ENCODE measurements at regions not wholly inside any gene's neighbourhood (a gene's known extent, or its start where the extent isn't known, plus 50 kb on each side); places are given as distances from the start of the nearest gene placed in this dataset.
"Not testable (repeated sequence)": the region's sequence is repeated elsewhere in the genome, so short reads cannot be mapped to it uniquely, and the experiment has no call there.

DNA sequence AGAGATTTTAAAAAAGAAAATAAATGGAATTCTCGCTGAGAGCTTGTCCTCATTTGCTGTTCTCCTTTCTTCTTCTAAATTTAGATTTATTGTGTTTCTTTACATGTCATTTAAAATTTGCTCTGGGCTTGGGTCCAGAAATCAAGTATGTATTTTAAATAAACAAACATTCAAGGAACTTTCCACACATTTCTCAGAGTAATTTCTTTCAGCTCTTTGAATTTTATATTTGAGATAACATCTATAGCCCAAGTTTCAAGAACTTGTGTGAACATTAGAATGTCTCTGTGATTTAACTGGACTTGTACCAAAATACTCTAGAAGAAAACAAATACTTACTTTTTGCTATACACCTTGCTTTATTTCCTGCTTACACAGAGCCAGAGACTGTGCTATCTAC lies 192.3 kb downstream of the TMEM200A start:
- DNase-seq: no peak

DNA sequence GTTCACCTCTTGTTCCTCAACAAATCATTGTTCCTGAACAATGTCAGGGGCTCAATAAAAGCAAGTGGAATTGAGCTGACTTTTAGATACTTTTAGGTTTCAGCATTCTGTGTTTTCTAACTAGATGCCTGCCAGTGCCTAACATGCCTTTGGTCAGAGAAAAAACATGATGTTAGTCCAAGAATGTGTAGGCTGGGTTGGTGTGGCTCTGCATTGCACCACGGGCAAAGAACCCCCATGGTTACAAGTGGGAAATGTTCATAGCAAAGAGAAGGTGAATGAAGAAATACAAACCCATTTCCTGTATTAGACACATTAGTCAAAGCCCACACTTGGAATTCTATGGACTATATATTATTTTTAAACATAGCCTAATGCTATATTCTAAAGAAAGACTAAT lies 193.3 kb downstream of the TMEM200A start:
- DNase-seq: no peak

DNA sequence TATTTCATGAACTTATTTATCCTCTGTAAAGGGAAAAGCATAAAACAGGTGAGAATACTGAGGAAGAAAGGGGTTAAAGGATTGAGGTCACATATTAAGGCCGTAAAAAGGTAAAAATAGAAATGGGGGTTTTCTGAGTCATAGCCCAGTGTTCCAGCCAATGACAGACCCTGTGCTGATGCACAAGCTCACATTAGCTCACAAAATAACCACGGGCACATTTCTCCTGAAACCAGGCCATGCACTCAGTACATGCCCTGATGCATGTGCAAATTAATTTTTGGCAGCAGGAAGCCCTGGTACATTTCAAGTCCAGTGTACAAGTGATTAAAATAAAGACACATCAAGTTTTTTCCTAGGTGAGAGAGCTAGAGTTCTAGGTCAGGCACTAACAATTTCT lies 194.4 kb downstream of the TMEM200A start:
- DNase-seq: no peak

DNA sequence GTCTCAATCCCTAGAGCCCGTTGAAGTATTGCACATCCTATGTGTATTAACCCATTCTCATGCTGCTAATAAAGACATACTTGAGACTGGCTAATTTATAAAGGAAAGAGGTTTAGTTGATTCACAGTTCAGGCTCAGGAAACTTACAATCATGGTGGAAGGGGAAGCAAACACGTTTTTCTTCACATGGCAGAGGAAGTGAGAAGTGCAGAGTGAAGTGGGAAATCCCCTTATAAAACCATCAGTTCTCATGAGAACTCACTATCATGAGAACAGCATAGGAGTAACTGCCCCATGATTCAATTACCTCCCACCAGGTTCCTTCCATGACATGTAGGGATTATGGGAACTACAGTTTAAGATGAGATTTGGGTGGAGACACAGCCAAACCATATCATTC lies 195.3 kb downstream of the TMEM200A start:
- not testable (repeated sequence) for DNase-seq

DNA sequence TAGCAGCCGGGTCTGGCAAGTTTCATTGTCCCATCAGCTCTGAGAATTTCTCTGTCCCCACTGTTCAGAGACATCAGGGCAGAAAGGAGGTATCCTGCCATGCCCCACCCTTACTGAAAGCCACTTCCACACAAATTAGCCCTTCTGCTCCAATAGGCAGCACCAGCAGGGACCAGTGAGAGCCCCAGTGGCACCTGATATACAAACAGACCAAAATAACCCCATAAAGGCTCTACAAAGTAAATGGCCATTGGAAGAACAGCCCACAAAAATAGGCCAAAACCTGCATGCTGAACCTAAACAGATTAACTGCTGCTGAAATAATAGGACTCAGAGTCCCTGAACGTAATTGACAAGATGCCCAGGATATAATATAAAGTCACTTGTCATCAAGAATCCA lies 199.9 kb downstream of the TMEM200A start:
- no peak for DNase-seq

DNA sequence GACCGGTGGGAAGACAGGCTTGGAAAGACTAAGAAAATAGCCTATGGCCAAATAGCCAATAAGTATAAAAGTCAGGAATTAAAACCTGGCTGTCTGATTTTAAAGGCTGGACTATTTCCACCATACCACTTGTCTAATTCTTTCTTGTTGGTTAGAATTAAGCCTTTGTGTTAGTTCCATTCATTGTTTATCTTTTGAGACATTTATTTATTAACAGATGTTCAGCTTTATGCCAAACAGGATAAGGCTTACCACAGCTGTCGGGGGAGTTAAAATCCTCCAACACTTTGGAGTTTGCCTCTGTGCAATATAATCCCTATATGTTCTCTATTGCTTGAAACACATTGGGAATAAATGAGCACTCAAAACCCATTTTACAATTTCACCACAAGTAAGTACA lies 208.3 kb downstream of the TMEM200A start:
- DNase-seq: no peak

DNA sequence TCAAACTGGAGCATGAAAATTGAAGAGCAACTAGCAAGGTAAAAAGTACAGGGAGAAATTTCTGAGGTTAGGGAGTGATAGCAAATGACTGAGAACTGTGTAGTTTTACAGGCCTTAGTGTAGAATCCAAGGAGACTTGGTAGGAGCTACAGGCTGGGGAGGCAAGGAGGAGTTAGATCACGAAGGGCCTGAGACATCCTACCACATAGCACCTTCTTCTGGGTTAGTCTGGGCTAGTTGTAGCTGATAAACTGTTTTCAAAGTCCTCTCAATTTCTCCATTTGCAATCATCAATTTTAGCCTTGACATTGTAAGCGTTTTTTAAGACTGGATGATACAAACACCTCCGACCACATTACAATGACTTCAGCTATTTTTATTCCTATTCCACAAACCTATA lies 209.7 kb downstream of the TMEM200A start:
- DNase-seq: no peak

DNA sequence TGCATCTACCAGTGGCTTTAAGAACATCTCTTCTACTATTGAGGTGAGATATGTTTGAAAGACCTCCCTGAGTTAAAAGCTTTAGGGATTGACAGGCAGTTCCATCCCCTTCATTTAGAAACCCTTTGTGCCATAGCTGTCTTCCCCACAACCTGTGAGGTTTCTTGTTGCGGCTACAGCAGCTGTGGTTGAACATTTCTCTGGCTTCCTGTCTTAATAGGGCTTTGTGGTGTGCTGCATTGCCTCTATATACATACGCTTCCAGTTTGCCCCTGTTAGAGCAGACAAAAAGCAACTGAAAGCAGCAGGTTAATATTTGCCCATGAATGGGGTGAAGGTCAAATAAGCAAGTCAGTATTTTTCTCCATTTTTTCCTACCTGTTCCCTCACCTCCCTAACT lies 210.2 kb downstream of the TMEM200A start:
- peak in 1 of 4 experiments; percentile 1 for DNase-seq

DNA sequence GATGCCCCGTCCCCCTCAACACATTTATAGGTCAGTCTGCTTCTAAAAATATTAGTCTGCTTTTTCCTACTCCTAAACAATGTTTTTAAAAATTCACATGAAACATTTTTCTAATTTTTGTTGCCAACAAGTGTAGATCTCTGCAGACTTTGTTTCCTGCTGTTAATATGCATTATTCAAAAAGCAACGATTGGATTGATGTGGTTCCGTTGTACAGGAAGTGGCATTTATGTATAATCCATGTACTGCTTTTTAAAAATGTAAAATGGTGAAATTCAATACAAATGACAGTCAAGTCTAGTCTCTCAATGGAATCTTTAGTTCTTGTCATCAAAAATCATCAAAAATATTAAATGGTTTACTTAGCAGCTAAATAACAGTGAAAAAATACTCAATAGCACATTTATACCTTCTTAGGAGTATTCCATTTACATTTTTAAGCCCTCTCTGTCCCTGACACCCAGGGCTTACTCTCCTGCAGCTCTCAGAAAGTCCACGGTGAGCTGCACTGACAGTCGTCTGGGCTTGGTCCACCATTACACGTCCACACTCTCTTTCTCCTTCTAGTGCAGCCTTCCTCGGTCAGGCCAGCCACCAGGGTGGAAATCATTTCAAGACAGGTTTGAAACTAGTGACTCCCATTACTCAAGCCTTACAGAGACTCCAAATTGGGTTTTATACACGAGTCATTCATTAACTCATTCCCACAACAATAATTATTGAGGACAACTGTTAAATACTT lies 211.5 kb downstream of the TMEM200A start:
- DNase-seq: no peak

DNA sequence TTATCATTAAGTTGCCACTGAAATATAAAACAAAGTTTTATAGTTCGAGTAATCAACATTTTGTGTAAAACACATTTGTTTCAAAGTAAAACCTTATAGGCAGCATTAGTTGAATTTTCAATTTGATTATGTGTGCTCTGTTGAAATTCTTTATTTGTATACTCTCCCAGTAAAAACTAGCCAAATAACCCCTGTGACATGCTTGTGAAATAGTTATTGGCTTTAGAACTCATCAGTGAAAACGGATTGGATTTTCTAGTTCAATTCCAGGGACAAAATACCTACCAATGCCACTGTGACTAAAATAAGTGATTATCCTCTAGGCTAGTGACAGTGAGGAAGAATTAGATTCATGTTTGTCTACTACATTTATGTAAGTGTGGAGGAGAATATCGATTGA lies 212.9 kb downstream of the TMEM200A start:
- no peak for DNase-seq

DNA sequence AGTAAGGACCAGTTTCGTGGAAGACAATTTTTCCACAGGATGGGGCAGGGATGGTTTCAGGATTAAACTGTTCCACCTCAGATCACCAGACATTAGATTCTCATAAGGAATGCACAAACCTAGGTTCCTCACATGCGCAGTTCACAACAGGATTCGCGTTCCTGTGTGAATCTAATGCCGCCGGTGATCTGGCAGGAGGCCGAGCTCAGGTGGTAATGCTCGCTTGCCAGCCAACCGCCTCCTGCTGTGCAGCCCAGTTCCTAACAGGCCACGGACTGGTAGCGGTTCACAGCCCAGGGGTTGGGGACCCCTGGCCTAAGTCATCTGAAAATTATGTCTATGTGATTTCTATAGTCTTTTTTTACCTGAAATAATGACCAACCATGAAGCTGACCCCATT lies 217.5 kb downstream of the TMEM200A start:
- no peak for DNase-seq

DNA sequence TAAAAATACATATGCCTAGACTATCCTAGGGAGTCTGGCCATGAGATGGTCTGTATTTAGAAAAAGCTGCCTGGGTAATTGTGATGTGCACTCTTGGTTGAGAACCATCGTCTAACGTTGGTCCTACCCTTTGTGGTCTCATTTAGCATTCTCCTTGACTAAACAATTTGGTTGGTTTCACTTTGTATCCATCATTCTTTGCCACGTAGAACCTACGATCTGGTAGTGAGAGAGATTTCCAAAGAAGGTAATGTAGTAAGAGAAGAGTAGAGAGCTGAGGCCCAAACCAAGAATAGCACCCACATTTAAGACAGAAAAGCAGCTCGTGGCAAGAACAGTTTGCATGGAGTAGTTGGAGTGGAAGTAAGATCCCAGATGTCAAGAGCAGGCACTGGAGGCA lies 219.8 kb downstream of the TMEM200A start:
- DNase-seq: no peak

DNA sequence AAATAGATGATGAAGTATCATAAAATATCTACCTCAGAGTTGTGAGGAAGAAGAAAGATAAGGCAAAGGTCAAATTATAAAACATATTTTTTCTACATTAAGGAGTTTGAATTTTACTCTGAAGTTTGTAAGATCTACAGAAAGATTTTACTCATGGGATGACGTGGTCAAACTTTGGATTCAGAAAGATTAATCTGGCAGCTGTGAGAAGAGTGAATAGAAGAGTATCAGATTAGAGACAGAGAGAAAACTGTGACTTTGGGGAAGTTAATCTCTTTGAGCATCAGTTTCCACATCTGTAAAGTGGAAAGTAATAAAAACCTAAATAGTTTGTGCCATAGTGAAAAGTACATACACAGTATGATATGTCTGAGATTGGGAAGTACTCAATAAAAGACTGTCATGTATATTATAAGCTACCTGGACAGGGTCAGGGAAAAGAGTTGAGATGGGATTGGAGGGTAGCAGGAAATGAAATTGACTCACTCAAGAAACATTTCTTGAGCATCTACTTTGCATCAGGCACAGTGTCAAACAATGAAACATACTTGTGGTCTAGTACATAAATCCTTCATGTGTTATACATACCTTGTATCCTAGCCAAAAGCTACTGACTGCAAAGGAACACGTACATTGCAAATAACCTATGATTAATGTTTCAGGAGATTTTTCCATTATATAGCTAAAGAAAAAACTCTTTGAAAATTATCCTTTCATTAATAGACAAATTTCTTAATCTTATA lies 222.1 kb downstream of the TMEM200A start:
- DNase-seq: no peak

DNA sequence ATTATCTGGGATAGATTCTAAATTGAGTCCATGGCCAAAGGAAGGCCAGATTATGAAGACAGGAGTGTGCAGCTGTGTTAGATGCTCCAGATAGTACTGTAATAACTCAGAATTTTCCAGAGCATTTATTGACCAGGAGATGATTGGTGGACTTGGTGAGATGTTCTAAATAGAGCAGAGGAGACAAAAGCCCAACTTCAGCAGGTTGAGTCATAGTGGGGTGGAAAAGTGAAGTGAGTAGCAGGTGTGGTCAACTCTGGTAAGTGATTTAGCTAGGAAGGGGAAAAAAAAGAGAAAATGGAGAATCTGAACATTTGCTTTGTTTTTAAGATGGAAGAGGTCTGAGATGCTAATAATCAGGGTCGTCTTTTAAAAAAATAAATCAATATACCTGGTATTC lies 227.4 kb downstream of the TMEM200A start:
- no peak for DNase-seq

DNA sequence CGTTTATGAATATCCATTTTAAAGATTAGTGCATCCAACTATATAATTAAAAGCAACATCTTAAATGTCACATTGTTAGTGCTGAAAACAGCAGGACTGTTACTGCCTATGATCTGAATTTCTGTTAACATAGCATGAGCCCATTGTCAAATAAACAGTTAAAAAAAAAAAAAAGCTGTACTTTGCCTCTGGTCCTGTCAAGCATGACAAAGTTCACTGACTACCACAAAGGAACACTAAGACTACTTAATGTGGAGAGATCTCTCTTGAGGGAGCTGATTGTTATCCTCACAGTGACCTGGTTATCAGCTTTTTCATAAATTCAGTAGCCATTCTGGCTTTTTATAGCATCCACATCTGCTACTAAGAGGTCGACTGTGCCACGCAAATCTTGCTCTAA lies 228.1 kb downstream of the TMEM200A start:
- no peak for DNase-seq

DNA sequence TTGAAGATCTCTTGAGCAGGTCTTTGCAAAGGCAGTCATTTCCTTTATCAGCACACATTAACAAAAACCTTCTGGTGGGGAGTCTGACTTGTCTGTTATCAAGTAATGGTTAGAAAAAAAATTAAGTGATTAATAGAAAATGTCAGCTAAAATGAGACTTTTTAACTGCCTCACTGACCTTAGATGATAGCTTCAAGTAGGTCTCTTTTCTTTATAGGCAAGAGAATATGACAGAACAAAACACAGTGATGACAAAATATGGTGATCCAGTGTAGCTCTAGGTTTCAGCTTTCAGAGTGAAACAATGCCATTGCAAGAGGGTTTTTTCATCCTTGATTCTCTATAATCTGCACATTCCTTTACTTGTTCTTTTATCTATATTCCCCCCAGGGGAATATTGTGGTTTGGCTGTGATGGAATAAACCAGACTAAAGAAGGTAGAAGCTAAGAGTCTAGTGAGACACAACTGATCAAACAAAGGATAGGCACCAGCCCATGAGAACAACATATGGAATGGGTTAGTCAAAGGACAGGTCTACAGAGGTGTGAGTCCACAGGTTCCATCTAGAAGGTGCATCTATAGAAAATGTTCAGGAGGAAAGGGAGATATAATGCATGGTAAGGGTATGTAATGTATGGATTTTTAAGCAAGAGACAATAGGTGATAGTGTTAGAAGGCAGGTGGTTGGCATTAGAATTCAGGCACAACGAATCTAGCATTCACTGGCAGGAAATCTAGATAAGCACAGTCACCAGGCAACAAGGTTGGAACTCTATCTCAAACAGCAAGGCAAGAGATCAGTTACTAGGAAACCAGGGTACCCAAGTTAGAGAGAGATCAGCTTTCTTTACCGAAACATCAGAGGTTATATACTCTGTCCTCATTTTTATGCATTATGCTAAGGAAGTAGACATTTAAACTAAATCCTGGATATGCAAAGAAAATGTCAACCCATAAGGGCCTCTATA lies 228.9 kb upstream of the SMLR1 start:
- DNase-seq: no peak

DNA sequence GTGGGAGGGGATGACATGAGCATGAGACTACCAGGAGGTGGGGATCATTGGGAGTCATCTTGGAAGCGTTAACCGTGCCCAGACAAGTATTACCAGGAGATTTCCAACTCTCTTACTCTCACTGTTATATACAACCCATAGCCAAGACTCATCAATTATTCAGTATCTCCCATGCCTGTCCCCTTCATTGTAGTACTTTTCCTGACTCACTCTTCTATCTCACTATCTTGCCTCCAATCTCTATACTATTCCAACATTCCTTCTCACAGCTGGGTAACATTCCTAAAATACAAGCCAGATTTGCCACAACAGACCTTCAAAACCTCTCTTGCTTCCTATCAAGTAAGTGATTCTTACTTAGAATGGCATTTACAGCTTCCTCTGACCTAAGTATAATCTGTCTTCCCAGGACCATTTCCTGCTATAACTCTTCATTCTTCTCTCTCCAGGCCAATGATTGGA lies 226.3 kb upstream of the SMLR1 start:
- DNase-seq: no peak

DNA sequence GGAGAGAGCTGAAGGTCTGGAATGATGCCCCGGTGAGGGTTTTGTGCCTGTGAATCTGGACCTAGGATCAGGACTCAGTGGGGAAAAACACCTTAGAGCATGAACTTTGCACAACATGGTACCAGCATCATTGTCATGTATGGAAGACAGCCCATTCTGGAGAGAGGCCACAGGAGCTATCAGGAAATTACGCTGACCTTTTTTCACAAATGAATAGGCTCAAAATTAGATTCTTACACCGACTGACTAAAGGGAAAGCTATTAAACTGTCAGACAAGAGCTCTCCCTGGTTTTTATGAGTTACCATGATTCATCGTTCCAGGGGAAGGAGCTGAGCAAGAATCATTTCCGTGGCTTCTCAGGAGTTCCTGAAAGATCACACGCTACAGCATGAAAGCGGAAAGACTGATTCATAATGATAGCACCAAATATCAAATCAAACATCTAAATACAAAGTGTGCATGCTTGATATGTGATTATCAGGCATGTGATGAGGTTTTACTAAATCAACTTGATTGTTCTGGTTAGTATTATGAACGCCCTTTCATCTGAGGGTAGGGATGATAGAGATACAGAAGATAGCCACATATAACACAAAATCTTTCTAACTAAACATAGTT lies 224.9 kb upstream of the SMLR1 start:
- DNase-seq: no peak

DNA sequence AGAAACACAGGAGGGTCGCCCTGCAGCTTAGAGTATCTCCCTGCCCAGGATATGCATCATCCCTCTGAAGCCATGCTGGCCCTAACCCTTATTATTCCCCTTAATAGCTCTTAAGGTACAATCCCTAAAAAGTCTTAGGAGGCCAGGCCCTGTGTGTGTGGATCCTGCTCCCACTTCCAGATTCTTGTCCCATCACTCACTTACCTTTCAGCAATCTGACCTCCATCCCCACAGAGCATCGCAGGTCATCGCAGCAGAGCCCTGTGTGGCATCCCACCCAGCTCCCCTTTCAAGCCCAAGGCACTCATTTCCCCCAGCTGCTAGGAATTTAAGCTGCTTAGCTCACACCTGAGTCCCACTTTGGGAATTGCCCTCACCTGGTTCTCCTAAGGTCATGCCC lies 223.8 kb upstream of the SMLR1 start:
- no peak for DNase-seq

DNA sequence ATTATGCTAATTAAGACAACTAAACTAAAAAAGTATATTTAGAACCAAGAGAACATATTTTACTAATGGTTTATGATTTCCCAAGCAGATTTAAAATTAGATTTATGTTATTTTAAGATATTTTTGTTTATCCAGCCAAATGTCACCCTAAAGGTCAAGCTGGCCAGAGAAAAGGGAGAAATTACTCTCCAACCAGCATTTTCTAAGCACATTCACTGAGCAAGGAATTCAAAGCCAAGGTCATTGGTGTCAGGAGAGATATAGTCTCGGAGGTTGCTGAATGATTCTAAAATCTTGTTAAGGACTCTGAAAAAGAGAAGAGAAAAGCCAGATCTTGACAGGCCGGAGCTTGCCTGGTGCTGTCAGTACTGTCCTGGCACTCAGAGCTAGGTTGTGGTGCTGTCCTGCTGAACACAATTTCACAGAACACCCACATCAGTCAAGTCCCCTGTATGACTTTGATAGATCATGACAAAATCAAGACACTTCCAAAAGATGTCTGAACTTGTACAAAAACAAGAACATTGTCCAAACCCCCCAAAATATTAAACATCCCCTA lies 222.3 kb upstream of the SMLR1 start:
- no peak for DNase-seq

DNA sequence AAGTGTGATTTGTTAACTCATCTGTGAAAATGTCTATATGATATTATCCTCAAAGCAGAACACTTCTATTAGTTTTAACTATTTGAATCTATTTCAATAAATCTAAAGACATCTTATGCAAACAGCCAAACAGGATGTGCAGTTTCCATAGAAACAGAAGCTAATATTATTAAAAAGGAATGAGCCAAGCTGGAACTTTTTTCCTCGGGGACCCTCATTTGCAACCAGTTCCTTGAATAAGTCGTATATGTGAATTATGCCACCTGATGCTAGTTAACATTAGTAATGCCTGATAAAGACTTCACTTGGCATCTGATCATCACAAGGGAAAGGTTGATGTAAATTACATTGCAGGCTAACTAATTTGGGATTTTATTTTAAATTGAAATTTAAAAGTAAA lies 216.9 kb upstream of the SMLR1 start:
- no peak for DNase-seq

DNA sequence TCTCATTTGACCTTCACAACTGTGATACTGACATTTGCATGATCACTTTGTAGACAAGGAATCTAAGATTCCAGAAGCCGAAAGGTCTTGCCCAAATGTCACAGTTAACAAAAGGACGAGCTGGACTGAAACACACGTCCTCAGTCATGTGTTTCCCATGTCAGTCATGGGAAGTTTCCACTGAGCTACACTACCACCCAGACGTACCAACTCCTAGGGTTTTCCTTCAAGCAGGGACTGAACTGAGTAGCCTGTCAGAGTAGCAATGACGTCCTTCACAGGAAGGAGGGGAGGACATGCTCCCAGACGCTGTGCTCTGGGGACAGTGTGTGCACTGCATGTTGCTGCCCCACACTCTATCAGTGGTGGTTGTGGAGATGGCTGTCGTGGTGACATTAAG lies 215.8 kb upstream of the SMLR1 start:
- DNase-seq: no peak

DNA sequence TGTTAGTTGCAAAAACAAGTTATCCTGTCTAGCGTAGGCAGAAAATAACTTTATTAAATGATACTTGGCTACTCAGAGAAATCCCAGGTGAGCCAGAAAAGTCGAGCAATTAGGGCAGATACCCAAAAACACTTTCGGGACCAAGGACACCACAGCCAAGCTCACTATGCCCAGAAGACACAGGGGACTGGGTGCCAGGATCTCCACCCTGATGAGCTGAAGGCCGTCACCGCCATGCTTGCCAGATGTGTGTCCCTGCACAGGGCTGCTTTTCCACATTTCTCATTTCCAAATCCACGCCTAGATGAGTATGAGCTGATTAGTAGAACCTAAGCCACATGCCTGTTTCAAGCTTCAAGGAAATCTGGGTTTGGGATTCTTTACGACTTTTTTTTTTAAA lies 214.0 kb upstream of the SMLR1 start:
- DNase-seq: no peak

Data from activated CD4-positive, CD25-positive, alpha-beta regulatory T cell (primary cell).